Spinal cord (tissue), 9 donors: ENCODE measurements at regions not wholly inside any gene's neighbourhood (a gene's known extent, or its start where the extent isn't known, plus 50 kb on each side); places are given as distances from the start of the nearest gene placed in this dataset.
"Not testable (repeated sequence)": the region's sequence is repeated elsewhere in the genome, so short reads cannot be mapped to it uniquely, and the experiment has no call there.

Source experiments
- DNase-seq, 6 donors: peaks; one replicate each; pipeline versions ENCODE4 v3.0.0 to v3.0.0-alpha.2; 2013 to 2015; ENCODE audit warnings: low spot score in 6 of 6, low read depth in 4 of 6
- H3K27ac ChIP-seq: one replicate; pipeline ENCODE4 v1.5.1; 2013; ENCODE audit warnings: low read depth, low read length, control low read depth
- H3K27me3 ChIP-seq: one replicate; pipeline ENCODE4 v1.6.1; 2013; ENCODE audit warnings: low read length; ENCODE audit not compliant: control insufficient read depth, insufficient read depth
- H3K36me3 ChIP-seq: one replicate; pipeline ENCODE4 v1.6.1; 2013; ENCODE audit warnings: low read length; ENCODE audit not compliant: control insufficient read depth, insufficient read depth
- H3K4me1 ChIP-seq: one replicate; pipeline ENCODE4 v1.6.1; 2013; ENCODE audit warnings: low read length; ENCODE audit not compliant: control insufficient read depth, insufficient read depth
- H3K4me3 ChIP-seq: one replicate; pipeline ENCODE4 v1.5.1; 2013; ENCODE audit warnings: low read depth, low read length, control low read depth
- H3K9me3 ChIP-seq: one replicate; pipeline ENCODE4 v1.6.1; 2013; ENCODE audit warnings: low read length; ENCODE audit not compliant: control insufficient read depth, insufficient read depth
- WGBS: methylation state at CpG from one replicate; pipeline ENCODE4 v1.1.5; 2013; ENCODE audit warnings: missing lambda C conversion rate; ENCODE audit not compliant: insufficient coverage; 5-methylcytosine and 5-hydroxymethylcytosine counted together
- donor health status: healthy.

GRCh38 chr1:206375552-206375951, 94.7 kb upstream of the IKBKE start:
- not testable (repeated sequence) for H3K36me3 ChIP-seq, H3K4me1 ChIP-seq, H3K27ac ChIP-seq, H3K27me3 ChIP-seq, H3K4me3 ChIP-seq, H3K9me3 ChIP-seq, DNase-seq
- WGBS: no CpG with 5 or more reads among the region's 3 CpGs

- not testable (repeated sequence) for H3K9me3 ChIP-seq, H3K27me3 ChIP-seq, H3K27ac ChIP-seq, DNase-seq, H3K4me1 ChIP-seq, H3K36me3 ChIP-seq, H3K4me3 ChIP-seq
- 100% methylated on average over 1 of the region's 7 CpGs for WGBS
These were observed 91.8 kb upstream of the IKBKE start for GRCh38 chr1:206378506-206378905.

DNA sequence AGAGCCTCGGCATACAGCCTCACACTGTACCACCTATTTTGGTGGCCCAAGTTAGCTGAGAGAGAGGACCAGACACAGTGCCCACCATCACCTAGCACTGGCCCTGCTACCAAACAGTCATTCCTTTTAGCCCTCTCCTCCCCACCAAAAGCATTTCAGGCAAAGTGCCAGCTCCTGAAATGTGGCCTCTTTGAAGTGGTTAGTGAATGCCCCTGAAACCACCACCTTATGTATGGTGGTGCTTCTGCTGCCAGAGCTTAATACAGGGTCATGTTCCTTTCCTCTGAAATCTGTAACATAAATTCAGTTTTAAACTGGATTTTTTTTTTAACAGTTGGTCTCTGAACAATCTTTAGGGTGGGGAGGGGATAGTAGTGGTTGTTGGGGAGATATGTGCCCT, 91.0 kb upstream of the IKBKE start:
- not testable (repeated sequence) for H3K9me3 ChIP-seq, H3K27me3 ChIP-seq, H3K27ac ChIP-seq, H3K36me3 ChIP-seq, H3K4me3 ChIP-seq, DNase-seq, H3K4me1 ChIP-seq
- no CpG with 5 or more reads among the region's 1 CpG for WGBS

- H3K9me3 ChIP-seq, H3K27me3 ChIP-seq, H3K36me3 ChIP-seq, H3K27ac ChIP-seq, H3K4me3 ChIP-seq, H3K4me1 ChIP-seq: not testable (repeated sequence)
- WGBS: no CpG with 5 or more reads among the region's 4 CpGs
- peak in 1 of 6 donors; percentile 4 for DNase-seq
These were observed 90.0 kb upstream of the IKBKE start for GRCh38 chr1:206380163-206380790.

DNA sequence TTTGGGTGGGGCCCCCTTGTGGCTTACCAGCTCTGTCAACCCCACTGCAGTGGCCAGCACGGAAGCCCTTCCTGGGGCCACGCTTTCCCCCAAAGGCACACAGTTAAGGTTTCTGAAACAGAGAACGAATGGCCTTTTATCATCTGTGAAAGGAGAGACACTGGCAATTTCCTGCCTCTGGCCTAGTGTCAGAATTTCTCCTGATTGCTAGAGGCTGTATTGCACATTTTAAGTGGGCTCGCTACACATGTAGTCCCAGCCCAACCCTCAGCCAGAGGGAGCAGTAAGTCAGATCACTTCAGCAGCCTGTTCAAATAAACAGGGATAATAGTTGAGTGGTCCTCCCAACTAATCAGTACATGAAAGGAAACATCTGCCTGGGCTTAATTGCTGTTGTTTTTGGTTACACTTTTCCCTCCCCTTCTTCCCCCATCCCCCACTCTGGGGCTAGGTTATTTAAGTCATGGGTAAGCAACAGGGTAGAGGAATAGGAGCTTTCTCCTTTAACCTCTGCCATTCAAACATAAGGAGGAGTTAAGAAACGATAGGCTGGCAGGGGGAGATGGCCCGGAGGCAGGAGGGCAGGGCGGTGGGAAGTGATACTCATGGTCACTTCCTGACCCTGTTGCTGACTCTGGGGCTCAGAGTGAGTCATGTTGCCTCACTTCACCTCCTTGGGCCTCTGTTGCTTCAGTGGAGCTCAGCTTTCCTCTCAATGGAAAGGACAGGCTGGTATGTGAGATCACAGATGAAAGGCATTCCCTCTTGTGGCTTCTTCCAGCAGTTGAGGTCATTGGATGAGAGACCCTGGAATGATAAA, 89.3 kb upstream of the IKBKE start:
- H3K27ac ChIP-seq: peak overlapping the region; percentile 47
- not testable (repeated sequence) for H3K4me3 ChIP-seq, H3K9me3 ChIP-seq, H3K36me3 ChIP-seq, H3K4me1 ChIP-seq, H3K27me3 ChIP-seq
- DNase-seq: peak in 2 of 6 donors; percentile 7 to 12
- WGBS: no CpG with 5 or more reads among the region's 7 CpGs

DNA sequence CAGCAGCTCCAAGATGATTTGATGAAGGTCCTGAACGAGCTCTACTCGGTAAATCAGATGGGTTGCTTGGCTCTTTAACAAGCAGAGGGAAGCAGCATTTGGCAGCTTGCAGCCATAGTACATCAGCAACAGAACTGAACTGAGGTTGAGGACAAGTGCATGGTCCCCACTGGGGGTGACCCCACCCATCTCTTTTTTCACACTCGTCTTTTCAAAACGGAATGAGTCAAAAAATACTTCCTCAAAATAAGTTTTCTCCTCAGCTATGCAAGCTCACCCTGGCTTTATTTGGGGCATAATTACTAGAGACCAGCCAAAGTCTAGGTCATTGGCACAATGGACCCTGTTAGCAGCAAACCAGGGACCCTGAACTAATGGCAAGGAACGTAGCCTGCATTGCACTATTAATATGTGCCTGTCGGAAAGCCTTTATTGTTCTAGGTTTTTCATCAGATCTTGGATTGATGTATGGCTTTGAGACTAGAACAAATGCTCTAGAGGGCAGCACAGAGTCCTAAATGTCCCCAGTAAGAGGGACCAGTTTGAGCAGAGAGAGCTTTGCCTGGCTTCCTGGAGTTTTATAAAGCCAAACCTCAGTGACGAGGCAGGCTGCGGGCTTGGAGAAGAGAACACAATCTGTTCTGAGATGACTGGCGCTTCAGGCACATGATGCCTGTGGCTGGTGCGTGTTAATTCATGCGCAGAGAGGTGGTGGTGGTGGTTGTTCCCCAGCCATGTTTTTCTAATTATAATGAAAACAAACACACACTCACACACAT, 86.1 kb upstream of the IKBKE start:
- H3K27me3 ChIP-seq, H3K9me3 ChIP-seq, H3K4me3 ChIP-seq, H3K27ac ChIP-seq, H3K36me3 ChIP-seq, H3K4me1 ChIP-seq: not testable (repeated sequence)
- DNase-seq: peak in 2 of 6 donors; percentile 3 to 34
- no CpG with 5 or more reads among the region's 11 CpGs for WGBS

GRCh38 chr1:206384891-206385290, 85.4 kb upstream of the IKBKE start:
- not testable (repeated sequence) for H3K9me3 ChIP-seq, H3K4me3 ChIP-seq, H3K27ac ChIP-seq, H3K36me3 ChIP-seq, H3K4me1 ChIP-seq, DNase-seq, H3K27me3 ChIP-seq
- no CpG with 5 or more reads among the region's 1 CpG for WGBS

- WGBS: no CpG with 5 or more reads among the region's 5 CpGs
- not testable (repeated sequence) for H3K27me3 ChIP-seq, H3K4me1 ChIP-seq, H3K27ac ChIP-seq, H3K36me3 ChIP-seq, H3K9me3 ChIP-seq, H3K4me3 ChIP-seq, DNase-seq
These were observed 82.6 kb upstream of the IKBKE start for GRCh38 chr1:206387631-206388030.

DNA sequence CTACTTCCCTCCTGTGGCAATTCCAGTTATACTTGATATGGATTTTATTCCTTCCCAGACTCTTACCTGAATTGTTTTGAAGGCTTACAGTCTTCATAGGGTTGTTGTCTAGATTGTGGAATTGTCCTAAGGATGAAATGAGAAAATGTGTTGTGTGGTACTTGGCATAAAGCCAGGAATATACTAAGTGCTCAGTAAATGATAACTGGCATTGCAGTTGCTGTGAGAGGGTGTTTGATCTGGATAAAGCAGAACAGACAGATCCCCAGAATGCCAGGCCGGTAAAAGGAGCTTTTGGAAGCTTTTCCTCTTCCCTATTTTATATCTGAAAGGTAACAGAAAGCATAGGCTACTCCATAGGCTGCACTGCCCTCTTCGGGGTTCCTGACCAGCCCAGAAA, 78.4 kb upstream of the IKBKE start:
- not testable (repeated sequence) for H3K4me1 ChIP-seq, H3K27me3 ChIP-seq, H3K4me3 ChIP-seq, H3K9me3 ChIP-seq, DNase-seq, H3K27ac ChIP-seq, H3K36me3 ChIP-seq
- WGBS: no CpG with 5 or more reads among the region's 2 CpGs
